Body of pancreas (tissue), 4 donors: ENCODE measurements at regions not wholly inside any gene's neighbourhood (a gene's known extent, or its start where the extent isn't known, plus 50 kb on each side); places are given as distances from the start of the nearest gene placed in this dataset.

Experiments
- ATAC-seq: fragments of 150-250 bp; one replicate; pipeline ENCODE4 v1.9.1; 2016
- DNase-seq, 4 donors: peaks; one replicate each; pipeline ENCODE4 v3.0.0-alpha.2; 2019
- H3K27ac ChIP-seq, 4 donors: fragments of 200-600 bp; sonication (generic); 1 replicate in 3 of 4; 2 replicates in 1 of 4; pipeline versions ENCODE4 v1.5.1 to v1.6.1; 2016 to 2019; ENCODE audit warnings: mild to moderate bottlenecking in 1 of 4, mixed read lengths in 1 of 4, moderate library complexity in 1 of 4
- H3K27me3 ChIP-seq, 2 donors: fragments of 200-600 bp; sonication (generic); one replicate each; pipeline ENCODE4 v1.6.0; 2016; ENCODE audit warnings: mild to moderate bottlenecking in 1 of 2
- H3K36me3 ChIP-seq, 2 donors: fragments of 200-600 bp; sonication (generic); replicated peaks in 1 of 2; 2 replicates each; pipeline ENCODE4 v1.5.1; 2016; ENCODE audit warnings: low read depth in 2 of 2; ENCODE audit not compliant: insufficient read depth in 1 of 2
- H3K4me1 ChIP-seq: fragments of 200-600 bp; sonication (generic); one replicate; pipeline ENCODE4 v1.6.0; 2016
- H3K4me3 ChIP-seq, 2 donors: fragments of 200-600 bp; sonication (generic); 1 replicate in 1 of 2; 2 replicates in 1 of 2; pipeline ENCODE4 v1.5.1; 2016 to 2019
- H3K9me3 ChIP-seq, 3 donors: fragments of 200-600 bp; sonication (generic); 1 replicate in 2 of 3; 2 replicates in 1 of 3; pipeline ENCODE4 v1.5.1; 2016
- CTCF ChIP-seq, 7 experiments: fragments of 450-650 bp in 4 of 7; fragments of 200-600 bp in 3 of 7; sonication (generic) in 3 of 7; IDR thresholded peaks; one replicate each; pipeline ENCODE4 v1.5.1; 2016 to 2019; ENCODE audit warnings: antibody characterized with exemption in 7 of 7
- POLR2A ChIP-seq, 3 donors: fragments of 450-650 bp; IDR thresholded peaks; one replicate each; pipeline ENCODE4 v1.6.1; 2016; ENCODE audit warnings: antibody characterized with exemption in 3 of 3, mild to moderate bottlenecking in 2 of 3
- WGBS, 2 donors: methylation state at CpG; one replicate each; pipeline ENCODE4 v1.1.5; 2017; 5-methylcytosine and 5-hydroxymethylcytosine counted together
- intact Hi-C: fragments of 100-400 bp; cut with DNase I; formaldehyde crosslinking; loops from one replicate; pipeline ENCODE4 v1.15.1; 2023

- Histone ChIP-seq H3K27me3 (no peaks in the 10 kb centered on the region), H3K9me3 (no peaks in the 10 kb centered on the region), H3K4me3 (no peak overlapping the region), H3K4me1 (peaks cover 6% of the 10 kb centered on the region), H3K36me3 (no peaks in the 10 kb centered on the region), H3K27ac (no peak overlapping the region)
- no peak for ATAC-seq
- 68 to 71% methylated on average over 2 of the region's 2 CpGs for WGBS, 2 donors
- no peak for DNase-seq
- intact Hi-C loops, result no loop called here
- TF ChIP-seq POLR2A (IDR thresholded peaks at IDR 0.05) (no peak), CTCF (IDR thresholded peaks at IDR 0.05) (no peak)
Measured at GRCh38 chr14:56023661-56024081, 94.5 kb upstream of the PELI2 start.

- H3K27me3 ChIP-seq, result no peaks in the 10 kb centered on the region
- intact Hi-C loops, result no loop called here
- ATAC-seq, result no peak
- H3K36me3 ChIP-seq, result no peaks in the 10 kb centered on the region
- TF ChIP-seq POLR2A (IDR thresholded peaks at IDR 0.05), result no peak
- no peak for TF ChIP-seq CTCF (IDR thresholded peaks at IDR 0.05)
- no peak overlapping the region for H3K27ac ChIP-seq
- DNase-seq, result peak in 1 of 4 donors; percentile 24
- H3K4me1 ChIP-seq, result peaks cover 6% of the 10 kb centered on the region
- 25 to 30% methylated on average over 3 of the region's 3 CpGs for WGBS, 2 donors
- H3K4me3 ChIP-seq, result no peak overlapping the region
- no peaks in the 10 kb centered on the region for H3K9me3 ChIP-seq
Measured at GRCh38 chr14:56025191-56025590, 93.0 kb upstream of the PELI2 start.

GRCh38 chr14:56026506-56026905 is 91.7 kb upstream of the PELI2 start:
- Histone ChIP-seq H3K27me3 (no peaks in the 10 kb centered on the region), H3K4me1 (peaks cover 6% of the 10 kb centered on the region), H3K27ac (no peak overlapping the region), H3K36me3 (no peaks in the 10 kb centered on the region), H3K4me3 (no peak overlapping the region), H3K9me3 (no peaks in the 10 kb centered on the region)
- WGBS, 2 donors, result 33 to 44% methylated on average over 1 of the region's 1 CpG
- no peak for ATAC-seq
- intact Hi-C loops, result no loop called here
- no peak for DNase-seq
- TF ChIP-seq CTCF (IDR thresholded peaks at IDR 0.05), result no peak
- no peak for TF ChIP-seq POLR2A (IDR thresholded peaks at IDR 0.05)

- DNase-seq (no peak), ATAC-seq (no peak)
- TF ChIP-seq CTCF (IDR thresholded peaks at IDR 0.05), result no peak
- TF ChIP-seq POLR2A (IDR thresholded peaks at IDR 0.05), result no peak
- 85 to 95% methylated on average over 1 of the region's 1 CpG for WGBS, 2 donors
- Histone ChIP-seq H3K27ac (no peak overlapping the region), H3K36me3 (no peaks in the 10 kb centered on the region), H3K4me1 (peaks cover 6% of the 10 kb centered on the region), H3K4me3 (no peak overlapping the region), H3K9me3 (no peaks in the 10 kb centered on the region), H3K27me3 (no peaks in the 10 kb centered on the region)
- intact Hi-C loops, result no loop called here
Measured at GRCh38 chr14:56027421-56027820, 90.8 kb upstream of the PELI2 start.

GRCh38 chr14:56027916-56028712 is 90.1 kb upstream of the PELI2 start:
- ATAC-seq (no peak), DNase-seq (no peak)
- no peaks in the 10 kb centered on the region for H3K27me3 ChIP-seq
- H3K36me3 ChIP-seq, result no peaks in the 10 kb centered on the region
- TF ChIP-seq POLR2A (IDR thresholded peaks at IDR 0.05), result no peak
- no peak for TF ChIP-seq CTCF (IDR thresholded peaks at IDR 0.05)
- no peak overlapping the region for H3K4me3 ChIP-seq
- intact Hi-C loops, result no loop called here
- H3K27ac ChIP-seq, result no peak overlapping the region
- 43 to 48% methylated on average over 2 of the region's 2 CpGs for WGBS, 2 donors
- peaks cover 6% of the 10 kb centered on the region for H3K4me1 ChIP-seq
- H3K9me3 ChIP-seq, result no peaks in the 10 kb centered on the region
